Ishikawa (cell line): ENCODE measurements at regions not wholly inside any gene's neighbourhood (a gene's known extent, or its start where the extent isn't known, plus 50 kb on each side); places are given as distances from the start of the nearest gene placed in this dataset.

Experiments used
- CEBPB ChIP-seq: IDR thresholded peaks from 2 replicates; pipeline ENCODE4 v1.6.1; 2012
- EP300 ChIP-seq: IDR thresholded peaks from 2 replicates; pipeline ENCODE4 v1.6.1; 2012; ENCODE audit warnings: borderline replicate concordance
- MAX ChIP-seq: IDR thresholded peaks from 2 replicates; pipeline ENCODE4 v1.6.1; 2012
- REST ChIP-seq: IDR thresholded peaks from 2 replicates; pipeline ENCODE4 v1.6.1; 2012; ENCODE audit warnings: low read depth, mild to moderate bottlenecking
- TAF1 ChIP-seq: IDR thresholded peaks from 2 replicates; pipeline ENCODE4 v1.6.1; 2012; ENCODE audit warnings: low read depth, mild to moderate bottlenecking
- YY1 ChIP-seq: IDR thresholded peaks from 2 replicates; pipeline ENCODE4 v1.6.1; 2012; ENCODE audit warnings: low read depth

- no peak for TF ChIP-seq CEBPB
- TF ChIP-seq REST, result no peak
- no peak for TF ChIP-seq EP300
- no peak for TF ChIP-seq MAX
- no peak for TF ChIP-seq YY1
- no peak for TF ChIP-seq TAF1
These were observed 121.2 kb upstream of the GRPR start for GRCh38 chrX:16002185-16002584.
